Mesendoderm (in vitro differentiated cells): ENCODE measurements at regions not wholly inside any gene's neighbourhood (a gene's known extent, or its start where the extent isn't known, plus 50 kb on each side); places are given as distances from the start of the nearest gene placed in this dataset.

Experiments
- DNase-seq: peaks from one replicate; pipeline ENCODE4 v3.0.0; 2013
- H2AK5ac ChIP-seq: 2 replicates; pipeline ENCODE4 v1.6.1; 2013; ENCODE audit warnings: low read length, inconsistent platforms
- H2BK120ac ChIP-seq: 2 replicates; pipeline ENCODE4 v1.6.1; 2013; ENCODE audit warnings: low read depth, mild to moderate bottlenecking, low read length, moderate library complexity, mixed read lengths
- H2BK15ac ChIP-seq: replicated peaks from 2 replicates; pipeline ENCODE4 v1.6.1; 2013; ENCODE audit warnings: low read depth, mild to moderate bottlenecking, moderate library complexity
- H2BK5ac ChIP-seq: 2 replicates; pipeline ENCODE4 v1.6.1; 2013; ENCODE audit warnings: low read length, inconsistent platforms
- H3K18ac ChIP-seq: 2 replicates; pipeline ENCODE4 v1.6.1; 2013; ENCODE audit warnings: mild to moderate bottlenecking, low read length, mixed read lengths
- H3K23ac ChIP-seq: one replicate; pipeline ENCODE4 v1.6.1; 2013; ENCODE audit warnings: low read length
- H3K27ac ChIP-seq: 2 replicates; pipeline ENCODE4 v1.5.1; 2013; ENCODE audit warnings: low read depth, mild to moderate bottlenecking, inconsistent platforms, low read length, moderate library complexity
- H3K27me3 ChIP-seq: 2 replicates; pipeline ENCODE4 v1.6.1; 2013; ENCODE audit warnings: low read length, control low read depth, mild to moderate bottlenecking, inconsistent platforms; ENCODE audit not compliant: insufficient read depth, poor library complexity
- H3K36me3 ChIP-seq: 2 replicates; pipeline ENCODE4 v1.6.1; 2013; ENCODE audit warnings: low read length, inconsistent platforms; ENCODE audit not compliant: control insufficient read depth, insufficient read depth
- H3K4ac ChIP-seq: one replicate; pipeline ENCODE4 v1.6.1; 2013; ENCODE audit warnings: low read depth, mild to moderate bottlenecking, low read length, moderate library complexity
- H3K4me1 ChIP-seq: 2 replicates; pipeline ENCODE4 v1.6.1; 2013; ENCODE audit warnings: low read depth, low read length, inconsistent platforms; ENCODE audit not compliant: control insufficient read depth
- H3K4me2 ChIP-seq: 2 replicates; pipeline ENCODE4 v1.6.1; 2013; ENCODE audit warnings: low read length
- H3K4me3 ChIP-seq: 2 replicates; pipeline ENCODE4 v1.5.1; 2013; ENCODE audit warnings: mild to moderate bottlenecking, low read length
- H3K56ac ChIP-seq: one replicate; pipeline ENCODE4 v1.6.1; 2013; ENCODE audit warnings: low read length
- H3K79me1 ChIP-seq: 2 replicates; pipeline ENCODE4 v1.6.1; 2013; ENCODE audit warnings: low read length, inconsistent platforms
- H3K79me2 ChIP-seq: 2 replicates; pipeline ENCODE4 v1.6.1; 2013; ENCODE audit warnings: mild to moderate bottlenecking, low read length; ENCODE audit not compliant: control insufficient read depth, insufficient read depth
- H3K9ac ChIP-seq: 2 replicates; pipeline ENCODE4 v1.6.1; 2013; ENCODE audit warnings: low read length, inconsistent platforms
- H4K5ac ChIP-seq: one replicate; pipeline ENCODE4 v1.6.1; 2013; ENCODE audit warnings: low read length
- H4K8ac ChIP-seq: one replicate; pipeline ENCODE4 v1.6.1; 2013; ENCODE audit warnings: low read depth, mild to moderate bottlenecking, control low read depth, low read length, moderate library complexity
- WGBS: extraction: QIAGEN DNeasy Blood & Tissue Kit; methylation state at CpG from one replicate; pipeline ENCODE4 v1.1.7; 2013; ENCODE audit warnings: low lambda C conversion rate, missing lambda C conversion rate; ENCODE audit not compliant: insufficient coverage; ENCODE audit errors: extremely low coverage; 5-methylcytosine and 5-hydroxymethylcytosine counted together

- Histone ChIP-seq H3K4me2 (no peak overlapping the region), H3K4me3 (no peak overlapping the region), H3K27ac (no peak overlapping the region), H3K4me1 (no peaks in the 10 kb centered on the region), H3K79me1 (no peaks in the 10 kb centered on the region), H2BK15ac (no peak overlapping the region), H4K5ac (no peak overlapping the region), H3K56ac (no peak overlapping the region), H3K4ac (no peak overlapping the region), H2AK5ac (no peak overlapping the region), H3K23ac (no peak overlapping the region), H3K9ac (no peak overlapping the region), H3K36me3 (no peaks in the 10 kb centered on the region), H2BK5ac (no peak overlapping the region), H3K18ac (no peak overlapping the region), H2BK120ac (no peak overlapping the region), H3K79me2 (no peaks in the 10 kb centered on the region), H3K27me3 (no peaks in the 10 kb centered on the region), H4K8ac (no peak overlapping the region)
- DNase-seq, result peak; percentile 9
- no CpG with 5 or more reads among the region's 4 CpGs for WGBS
Observed at GRCh38 chr9:18330401-18331309, 143.3 kb upstream of the ADAMTSL1 start.

GRCh38 chr9:18331310-18331684, 142.7 kb upstream of the ADAMTSL1 start:
- Histone ChIP-seq H3K23ac (no peak overlapping the region), H3K18ac (no peak overlapping the region), H2BK5ac (no peak overlapping the region), H3K9ac (no peak overlapping the region), H3K27ac (no peak overlapping the region), H3K4me3 (no peak overlapping the region), H3K36me3 (no peaks in the 10 kb centered on the region), H3K79me2 (no peaks in the 10 kb centered on the region), H3K79me1 (no peaks in the 10 kb centered on the region), H3K4ac (no peak overlapping the region), H3K4me2 (no peak overlapping the region), H2AK5ac (no peak overlapping the region), H4K5ac (no peak overlapping the region), H2BK15ac (peak overlapping the region; percentile 36), H3K4me1 (no peaks in the 10 kb centered on the region), H4K8ac (no peak overlapping the region), H3K56ac (no peak overlapping the region), H2BK120ac (no peak overlapping the region), H3K27me3 (no peaks in the 10 kb centered on the region)
- no peak for DNase-seq

- no peaks in the 10 kb centered on the region for H3K36me3 ChIP-seq
- WGBS, result no CpG with 5 or more reads among the region's 1 CpG
- no peak overlapping the region for H4K5ac ChIP-seq
Observed at GRCh38 chr9:18331808-18332209, 142.1 kb upstream of the ADAMTSL1 start.

GRCh38 chr9:18333157-18333556, 140.8 kb upstream of the ADAMTSL1 start:
- no peaks in the 10 kb centered on the region for H3K79me2 ChIP-seq
- H3K36me3 ChIP-seq, result no peaks in the 10 kb centered on the region
- no peak overlapping the region for H2BK5ac ChIP-seq
- H3K4me1 ChIP-seq, result no peaks in the 10 kb centered on the region
- H4K5ac ChIP-seq, result no peak overlapping the region
- H3K18ac ChIP-seq, result no peak overlapping the region
- no CpG with 5 or more reads among the region's 2 CpGs for WGBS
- no peak overlapping the region for H3K4ac ChIP-seq
- no peak overlapping the region for H3K23ac ChIP-seq
- H3K79me1 ChIP-seq, result no peaks in the 10 kb centered on the region
- no peak overlapping the region for H3K9ac ChIP-seq
- DNase-seq, result peak; percentile 93
- no peaks in the 10 kb centered on the region for H3K27me3 ChIP-seq
- H2AK5ac ChIP-seq, result no peak overlapping the region
- H4K8ac ChIP-seq, result no peak overlapping the region
- no peak overlapping the region for H2BK15ac ChIP-seq
- H3K56ac ChIP-seq, result no peak overlapping the region
- no peak overlapping the region for H3K27ac ChIP-seq
- no peak overlapping the region for H3K4me3 ChIP-seq
- no peak overlapping the region for H2BK120ac ChIP-seq
- no peak overlapping the region for H3K4me2 ChIP-seq

More at GRCh38 chr9:18331808-18332209, 142.1 kb upstream of the ADAMTSL1 start:
- no peak overlapping the region for H3K4ac ChIP-seq
- no peak overlapping the region for H2AK5ac ChIP-seq
- H3K23ac ChIP-seq, result no peak overlapping the region
- H2BK120ac ChIP-seq, result no peak overlapping the region
- no peak for DNase-seq
- H3K27ac ChIP-seq, result no peak overlapping the region
- H3K79me1 ChIP-seq, result no peaks in the 10 kb centered on the region
- no peak overlapping the region for H4K8ac ChIP-seq
- H3K18ac ChIP-seq, result peak overlapping the region; percentile 51
- H3K9ac ChIP-seq, result no peak overlapping the region
- no peaks in the 10 kb centered on the region for H3K79me2 ChIP-seq
- H2BK15ac ChIP-seq, result peak overlapping the region; percentile 36
- H3K4me1 ChIP-seq, result no peaks in the 10 kb centered on the region
- peak overlapping the region; percentile 47 for H3K56ac ChIP-seq
- no peak overlapping the region for H3K4me3 ChIP-seq
- H3K4me2 ChIP-seq, result no peak overlapping the region
- H2BK5ac ChIP-seq, result no peak overlapping the region
- no peaks in the 10 kb centered on the region for H3K27me3 ChIP-seq

GRCh38 chr9:18335825-18336224, 138.1 kb upstream of the ADAMTSL1 start:
- H4K5ac ChIP-seq, result no peak overlapping the region
- no peak for DNase-seq
- H3K79me2 ChIP-seq, result no peaks in the 10 kb centered on the region
- H3K36me3 ChIP-seq, result no peaks in the 10 kb centered on the region
- no peak overlapping the region for H4K8ac ChIP-seq
- H3K79me1 ChIP-seq, result no peaks in the 10 kb centered on the region
- no peak overlapping the region for H3K27ac ChIP-seq
- H2BK15ac ChIP-seq, result no peak overlapping the region
- H3K56ac ChIP-seq, result no peak overlapping the region
- WGBS, result no CpG with 5 or more reads among the region's 1 CpG
- H3K9ac ChIP-seq, result no peak overlapping the region
- no peaks in the 10 kb centered on the region for H3K27me3 ChIP-seq
- no peak overlapping the region for H2AK5ac ChIP-seq
- H3K18ac ChIP-seq, result no peak overlapping the region
- H3K4ac ChIP-seq, result no peak overlapping the region
- H2BK120ac ChIP-seq, result no peak overlapping the region
- no peak overlapping the region for H3K23ac ChIP-seq
- no peak overlapping the region for H3K4me2 ChIP-seq
- H3K4me3 ChIP-seq, result no peak overlapping the region
- no peaks in the 10 kb centered on the region for H3K4me1 ChIP-seq
- no peak overlapping the region for H2BK5ac ChIP-seq

- Histone ChIP-seq H3K4me2 (no peak overlapping the region), H3K9ac (no peak overlapping the region), H2BK5ac (no peak overlapping the region), H3K79me1 (no peaks in the 10 kb centered on the region), H2BK120ac (no peak overlapping the region), H3K4me1 (no peaks in the 10 kb centered on the region), H3K56ac (no peak overlapping the region), H3K27me3 (no peaks in the 10 kb centered on the region), H3K4me3 (no peak overlapping the region), H3K36me3 (no peaks in the 10 kb centered on the region), H3K23ac (no peak overlapping the region), H4K8ac (no peak overlapping the region), H2AK5ac (no peak overlapping the region), H3K4ac (no peak overlapping the region), H4K5ac (no peak overlapping the region), H3K27ac (no peak overlapping the region), H3K79me2 (no peaks in the 10 kb centered on the region), H3K18ac (no peak overlapping the region), H2BK15ac (no peak overlapping the region)
- no CpG with 5 or more reads among the region's 4 CpGs for WGBS
- no peak for DNase-seq
Observed at GRCh38 chr9:18338042-18338441, 135.9 kb upstream of the ADAMTSL1 start.
